ENCODE measurements at regions not wholly inside any gene's neighbourhood (a gene's known extent, or its start where the extent isn't known, plus 50 kb on each side); places are given as distances from the start of the nearest gene placed in this dataset.

GRCh38 chr14:22474730-22475351, 114.2 kb downstream of the DAD1 start:
- Histone ChIP-seq H3K9me3 (no peaks in the 10 kb centered on the region), H3K4me1 (no peaks in the 10 kb centered on the region), H3K27ac (no peak overlapping the region), H3K4me3 (no peak overlapping the region), H3K36me3 (no peaks in the 10 kb centered on the region), H3K27me3 (no peaks in the 10 kb centered on the region)
- DNase-seq (no peak), ATAC-seq (no peak)
- no peak for TF ChIP-seq CTCF (IDR thresholded peaks at IDR 0.05)
- no peak for TF ChIP-seq POLR2A (IDR thresholded peaks at IDR 0.05)
- intact Hi-C loops (cut with DNase I) = loop anchor here (5.0 kb wide), 2 partner anchors 78 to 88 kb away; no protein-coding TSS in a partner anchor
- 50% methylated on average over 4 of the region's 4 CpGs for WGBS (ENCODE audit: insufficient coverage, low coverage, low lambda C conversion rate, missing lambda C conversion rate)

GRCh38 chr14:22472935-22473854, 115.8 kb downstream of the DAD1 start:
- Histone ChIP-seq H3K4me1 (no peaks in the 10 kb centered on the region), H3K27ac (no peak overlapping the region), H3K9me3 (no peaks in the 10 kb centered on the region), H3K4me3 (no peak overlapping the region), H3K27me3 (no peaks in the 10 kb centered on the region), H3K36me3 (no peaks in the 10 kb centered on the region)
- DNase-seq = no peak
- 24% methylated on average over 9 of the region's 12 CpGs for WGBS (ENCODE audit: insufficient coverage, low coverage, low lambda C conversion rate, missing lambda C conversion rate)
- ATAC-seq = peak; percentile 34 to 70 (median 62)
- intact Hi-C loops (cut with DNase I) = loop anchor here (5.0 kb wide), 2 partner anchors 76 to 86 kb away; no protein-coding TSS in a partner anchor
- peak; percentile 41 to 62 (median 48) for TF ChIP-seq CTCF (IDR thresholded peaks at IDR 0.05)
- TF ChIP-seq POLR2A (IDR thresholded peaks at IDR 0.05) = no peak

- Histone ChIP-seq H3K9me3 (no peaks in the 10 kb centered on the region), H3K4me1 (no peaks in the 10 kb centered on the region), H3K27me3 (no peaks in the 10 kb centered on the region), H3K4me3 (no peak overlapping the region), H3K36me3 (no peaks in the 10 kb centered on the region), H3K27ac (no peak overlapping the region)
- DNase-seq = no peak
- TF ChIP-seq CTCF (IDR thresholded peaks at IDR 0.05) (no peak), POLR2A (IDR thresholded peaks at IDR 0.05) (no peak)
- ATAC-seq = no peak
- intact Hi-C loops (cut with DNase I) = loop anchor here (5.0 kb wide), 2 partner anchors 75 to 85 kb away; no protein-coding TSS in a partner anchor
- WGBS (ENCODE audit: insufficient coverage, low coverage, low lambda C conversion rate, missing lambda C conversion rate) = 76% methylated on average over 2 of the region's 2 CpGs
Observed at GRCh38 chr14:22472466-22472865, 116.6 kb downstream of the DAD1 start.

GRCh38 chr14:22471545-22472121, 117.4 kb downstream of the DAD1 start:
- ATAC-seq = peak; percentile 58 to 71 (median 61)
- Histone ChIP-seq H3K27me3 (no peaks in the 10 kb centered on the region), H3K27ac (no peak overlapping the region), H3K4me3 (no peak overlapping the region), H3K4me1 (no peaks in the 10 kb centered on the region), H3K9me3 (no peaks in the 10 kb centered on the region), H3K36me3 (no peaks in the 10 kb centered on the region)
- intact Hi-C loops (cut with DNase I) = loop anchor here (5.0 kb wide), 2 partner anchors 74 to 84 kb away; no protein-coding TSS in a partner anchor
- DNase-seq = peak; percentile 37 to 57 (median 53)
- TF ChIP-seq CTCF (IDR thresholded peaks at IDR 0.05) (peak; percentile 25 to 35 (median 30)), POLR2A (IDR thresholded peaks at IDR 0.05) (no peak)
- 27% methylated on average over 5 of the region's 7 CpGs for WGBS (ENCODE audit: insufficient coverage, low coverage, low lambda C conversion rate, missing lambda C conversion rate)
